AG09309 (cell line): ENCODE measurements at regions not wholly inside any gene's neighbourhood (a gene's known extent, or its start where the extent isn't known, plus 50 kb on each side); places are given as distances from the start of the nearest gene placed in this dataset.
"Not testable (repeated sequence)": the region's sequence is repeated elsewhere in the genome, so short reads cannot be mapped to it uniquely, and the experiment has no call there.

Experiments used
- DNase-seq: peaks from one replicate; pipeline ENCODE4 v3.0.0-alpha.2; 2010; ENCODE audit warnings: low read depth
- H3K4me3 ChIP-seq: 2 replicates; pipeline ENCODE4 v1.5.1; 2011; ENCODE audit warnings: mild to moderate bottlenecking, low read depth, low read length, moderate library complexity; ENCODE audit not compliant: control insufficient read depth
- TF ChIP-seq, protein P1 (sequence below): IDR thresholded peaks from 2 replicates; pipeline ENCODE4 v1.5.1; 2011; ENCODE audit warnings: mild to moderate bottlenecking, low read depth, low read length, inconsistent platforms; ENCODE audit not compliant: insufficient read depth, control insufficient read depth; ENCODE audit errors: missing control alignments

DNA sequence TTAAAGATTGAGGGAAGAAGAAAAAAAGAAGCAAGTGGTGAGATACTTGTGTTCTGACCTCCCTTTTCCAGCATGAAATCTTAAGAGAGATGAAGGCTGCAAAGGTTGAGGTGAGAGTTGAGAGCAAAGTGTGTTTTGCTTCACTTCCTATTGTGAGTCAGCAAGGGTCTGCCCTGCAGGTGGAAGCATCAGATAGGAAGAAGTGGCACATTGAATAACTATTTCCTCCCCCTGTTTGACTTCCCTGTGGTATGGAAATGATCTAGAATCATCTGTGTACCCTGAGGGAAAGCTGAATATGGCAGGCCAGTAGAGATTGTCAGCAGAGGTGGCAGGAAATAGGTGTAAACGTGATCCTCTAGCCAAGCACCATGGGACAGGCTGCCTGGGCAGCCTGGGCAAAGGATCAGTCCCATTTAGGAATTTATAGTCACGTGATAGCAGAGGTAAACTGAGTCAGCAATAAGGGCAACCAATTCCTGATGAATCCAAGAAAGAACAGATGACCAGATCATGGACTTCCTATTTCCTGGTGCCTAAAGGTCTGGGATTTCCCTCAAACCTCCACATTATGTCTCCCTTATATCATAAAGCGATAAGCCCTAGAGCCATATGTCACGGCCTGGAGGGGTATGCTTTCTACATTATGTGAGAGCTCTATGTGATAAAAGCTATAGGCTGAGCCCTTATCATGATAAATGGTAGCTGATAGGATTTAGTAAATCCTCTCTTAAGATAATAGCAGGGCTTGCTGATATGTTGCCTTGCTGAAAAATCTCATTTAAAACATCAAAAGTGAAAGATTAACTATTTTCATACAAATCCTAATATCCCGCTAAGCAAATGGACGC, 287.0 kb downstream of the MDFIC start:
- no peak overlapping the region for H3K4me3 ChIP-seq
- TF ChIP-seq, protein P1, sequence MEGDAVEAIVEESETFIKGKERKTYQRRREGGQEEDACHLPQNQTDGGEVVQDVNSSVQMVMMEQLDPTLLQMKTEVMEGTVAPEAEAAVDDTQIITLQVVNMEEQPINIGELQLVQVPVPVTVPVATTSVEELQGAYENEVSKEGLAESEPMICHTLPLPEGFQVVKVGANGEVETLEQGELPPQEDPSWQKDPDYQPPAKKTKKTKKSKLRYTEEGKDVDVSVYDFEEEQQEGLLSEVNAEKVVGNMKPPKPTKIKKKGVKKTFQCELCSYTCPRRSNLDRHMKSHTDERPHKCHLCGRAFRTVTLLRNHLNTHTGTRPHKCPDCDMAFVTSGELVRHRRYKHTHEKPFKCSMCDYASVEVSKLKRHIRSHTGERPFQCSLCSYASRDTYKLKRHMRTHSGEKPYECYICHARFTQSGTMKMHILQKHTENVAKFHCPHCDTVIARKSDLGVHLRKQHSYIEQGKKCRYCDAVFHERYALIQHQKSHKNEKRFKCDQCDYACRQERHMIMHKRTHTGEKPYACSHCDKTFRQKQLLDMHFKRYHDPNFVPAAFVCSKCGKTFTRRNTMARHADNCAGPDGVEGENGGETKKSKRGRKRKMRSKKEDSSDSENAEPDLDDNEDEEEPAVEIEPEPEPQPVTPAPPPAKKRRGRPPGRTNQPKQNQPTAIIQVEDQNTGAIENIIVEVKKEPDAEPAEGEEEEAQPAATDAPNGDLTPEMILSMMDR: no peak
- no peak for DNase-seq

DNA sequence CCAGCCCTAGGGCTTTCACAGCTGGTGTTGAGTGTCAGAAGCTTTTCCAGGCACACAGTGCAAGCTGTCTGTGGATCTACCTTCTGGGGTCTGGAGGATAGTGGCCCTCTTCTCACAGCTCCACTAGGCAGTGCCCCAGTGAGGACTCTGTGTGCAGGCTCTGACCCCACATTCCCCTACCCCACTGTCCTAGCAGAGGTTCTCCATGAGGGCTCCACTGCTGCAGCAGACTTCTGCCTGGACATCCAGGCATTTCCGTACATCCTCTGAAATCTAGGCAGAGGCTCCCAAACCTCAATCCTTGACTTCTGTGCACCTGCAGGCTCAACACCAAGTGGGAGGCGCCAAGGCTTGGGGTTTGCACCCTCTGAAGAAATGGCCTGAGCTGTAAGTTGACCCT, 284.5 kb downstream of the MDFIC start:
- not testable (repeated sequence) for H3K4me3 ChIP-seq, DNase-seq

DNA sequence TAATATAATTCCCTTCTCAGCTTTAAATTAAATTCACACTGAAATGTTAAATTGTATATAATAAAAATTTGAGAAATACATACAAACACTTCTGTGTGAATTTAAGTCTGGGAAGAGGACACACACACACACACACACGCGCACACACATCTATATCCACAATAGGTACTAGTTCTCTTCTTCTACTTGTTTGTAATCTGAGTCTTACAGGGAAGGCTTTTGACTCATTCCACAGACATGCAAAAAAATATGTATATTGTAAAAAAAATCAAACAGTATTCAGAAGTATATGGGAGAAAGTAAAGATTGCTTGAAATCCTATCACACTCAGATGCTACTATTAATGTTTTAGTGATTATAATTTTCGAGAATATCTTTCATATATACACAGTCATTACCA, 276.2 kb downstream of the MDFIC start:
- TF ChIP-seq, protein P1: no peak
- no peak for DNase-seq
- H3K4me3 ChIP-seq: no peak overlapping the region

DNA sequence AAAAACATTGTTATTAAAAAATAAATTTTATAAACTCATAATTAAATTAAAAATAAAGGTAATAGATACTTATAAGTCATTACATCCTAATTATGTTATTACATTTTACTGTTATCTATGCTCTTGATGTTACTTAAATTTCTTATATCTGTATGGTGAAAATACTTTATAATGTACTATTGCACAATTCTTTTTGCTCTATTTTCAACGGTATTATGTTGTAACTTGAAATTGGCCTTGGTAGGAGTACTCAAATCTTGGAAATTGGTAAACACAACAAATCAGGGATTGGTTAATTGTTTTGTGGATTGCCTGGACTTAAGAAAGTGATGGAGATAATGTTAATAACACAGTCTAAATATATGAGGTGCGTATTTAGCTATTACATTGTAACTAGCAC, 273.3 kb downstream of the MDFIC start:
- TF ChIP-seq, protein P1: no peak
- no peak for DNase-seq
- H3K4me3 ChIP-seq: no peak overlapping the region

DNA sequence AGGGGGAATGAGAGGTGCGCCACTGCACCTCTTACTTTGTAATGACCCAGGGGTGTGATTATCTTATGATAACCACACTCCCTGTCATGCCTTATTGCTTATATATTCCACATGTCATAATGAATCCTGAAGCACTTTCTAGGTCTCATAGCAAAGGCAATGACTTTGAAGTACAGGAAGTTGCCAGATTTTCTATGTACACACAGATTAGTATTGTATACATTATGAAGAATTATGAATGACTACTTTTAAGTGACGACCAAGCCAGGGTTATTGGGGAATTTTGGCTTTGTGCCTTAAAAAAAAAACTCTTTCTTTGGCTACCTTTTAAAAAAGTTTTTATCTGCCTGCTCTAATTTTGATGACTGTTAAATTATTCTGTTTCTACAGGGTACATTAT, 269.6 kb downstream of the MDFIC start:
- DNase-seq: no peak
- TF ChIP-seq, protein P1: no peak
- no peak overlapping the region for H3K4me3 ChIP-seq

DNA sequence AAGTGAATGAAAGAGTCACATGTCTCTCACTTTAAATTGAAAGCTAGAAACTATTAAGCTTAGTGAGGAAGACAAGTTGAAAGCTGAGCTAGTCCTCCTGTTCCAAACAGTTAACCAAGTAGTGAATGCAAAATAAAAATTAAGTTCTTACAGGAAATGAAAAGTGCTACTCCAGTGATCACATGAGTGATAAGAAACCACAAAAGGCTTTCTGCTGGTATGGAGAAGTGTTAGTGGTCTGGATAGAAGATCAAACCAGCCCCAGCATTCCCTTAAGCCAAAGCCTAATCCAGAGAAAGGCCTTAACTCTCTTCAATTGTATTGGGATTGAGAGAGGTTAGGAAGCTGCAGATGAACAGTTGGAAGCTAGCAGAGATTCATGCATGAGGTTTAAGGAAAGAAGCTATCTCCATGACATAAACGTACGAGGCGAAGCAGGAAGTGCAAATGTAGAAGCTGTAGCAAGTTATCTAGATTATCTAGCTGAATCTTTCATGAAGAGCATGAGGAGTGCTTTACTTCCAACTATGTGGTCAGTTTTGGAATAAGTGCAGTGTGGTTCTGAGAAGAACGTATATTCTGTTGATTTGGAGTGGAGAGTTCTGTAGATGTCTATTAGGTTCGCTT, 261.6 kb downstream of the MDFIC start:
- DNase-seq: no peak
- no peak overlapping the region for H3K4me3 ChIP-seq
- TF ChIP-seq, protein P1: no peak

DNA sequence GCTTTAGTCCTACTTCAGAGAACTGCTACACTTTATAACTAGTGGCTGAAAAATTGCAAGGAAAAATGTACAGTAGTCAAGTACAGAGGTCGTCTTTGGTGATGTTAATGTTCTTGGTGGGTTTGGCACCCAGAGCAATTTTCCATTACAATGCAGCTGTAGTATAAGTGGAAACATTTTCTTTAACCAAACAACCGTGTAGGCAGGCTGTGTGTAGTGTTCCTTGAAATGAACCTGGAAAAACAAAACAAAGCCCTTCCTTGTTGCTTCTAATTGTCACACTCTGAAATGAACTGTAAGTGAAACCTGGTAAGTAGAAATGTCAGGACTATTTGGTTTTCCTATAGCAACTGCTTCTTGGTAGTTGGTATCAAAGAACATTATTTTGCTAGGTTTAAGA, 256.9 kb downstream of the MDFIC start:
- H3K4me3 ChIP-seq: no peak overlapping the region
- TF ChIP-seq, protein P1: no peak
- DNase-seq: no peak
